Peyer's patch (tissue), 4 donors: ENCODE measurements at regions not wholly inside any gene's neighbourhood (a gene's known extent, or its start where the extent isn't known, plus 50 kb on each side); places are given as distances from the start of the nearest gene placed in this dataset.

Experiments
- POLR2A ChIP-seq, 2 donors: fragments of 450-650 bp; IDR thresholded peaks; one replicate each; pipeline ENCODE4 v1.5.1; 2017; ENCODE audit warnings: antibody characterized with exemption in 2 of 2, mild to moderate bottlenecking in 2 of 2, moderate library complexity in 2 of 2
- TF ChIP-seq, protein P1 (sequence below), 6 experiments: fragments of 450-650 bp in 4 of 6; fragments of 200-600 bp in 2 of 6; sonication (generic) in 1 of 6; IDR thresholded peaks; one replicate each; pipeline ENCODE4 v1.5.1; 2017 to 2019; ENCODE audit warnings: antibody characterized with exemption in 6 of 6, mild to moderate bottlenecking in 3 of 6, moderate library complexity in 1 of 6

DNA sequence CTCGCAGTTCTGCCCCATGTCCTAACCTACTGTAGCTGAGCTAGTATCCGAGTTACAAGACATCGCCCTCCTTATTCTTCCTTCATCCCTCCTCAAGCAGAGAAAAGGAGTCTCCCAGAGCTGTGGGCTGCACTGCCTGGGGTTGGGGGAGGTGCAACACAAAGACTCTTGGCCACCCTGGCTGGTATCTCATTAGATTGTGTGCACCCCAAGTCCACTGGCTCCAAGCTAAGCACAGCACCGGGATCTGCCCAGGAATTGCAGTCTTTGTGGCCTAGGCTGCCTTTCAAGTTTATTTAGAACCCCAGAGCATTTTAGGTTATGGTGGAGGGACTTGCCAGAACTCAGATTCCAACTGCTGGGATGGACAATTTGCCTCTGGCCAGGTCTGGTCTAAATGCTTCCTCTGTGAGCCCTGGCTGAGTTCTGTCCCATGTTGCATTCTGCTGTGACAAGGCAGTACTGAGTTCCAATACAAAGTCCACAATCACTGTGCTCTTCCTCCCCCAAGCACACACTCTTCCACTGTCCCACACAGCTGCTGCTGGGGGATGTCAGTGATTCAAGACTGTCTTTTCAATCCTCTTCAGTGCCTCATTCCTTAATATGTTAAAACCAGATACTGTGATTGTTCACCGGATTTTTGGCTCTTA, 169.6 kb upstream of the CLEC14A start:
- TF ChIP-seq, protein P1, sequence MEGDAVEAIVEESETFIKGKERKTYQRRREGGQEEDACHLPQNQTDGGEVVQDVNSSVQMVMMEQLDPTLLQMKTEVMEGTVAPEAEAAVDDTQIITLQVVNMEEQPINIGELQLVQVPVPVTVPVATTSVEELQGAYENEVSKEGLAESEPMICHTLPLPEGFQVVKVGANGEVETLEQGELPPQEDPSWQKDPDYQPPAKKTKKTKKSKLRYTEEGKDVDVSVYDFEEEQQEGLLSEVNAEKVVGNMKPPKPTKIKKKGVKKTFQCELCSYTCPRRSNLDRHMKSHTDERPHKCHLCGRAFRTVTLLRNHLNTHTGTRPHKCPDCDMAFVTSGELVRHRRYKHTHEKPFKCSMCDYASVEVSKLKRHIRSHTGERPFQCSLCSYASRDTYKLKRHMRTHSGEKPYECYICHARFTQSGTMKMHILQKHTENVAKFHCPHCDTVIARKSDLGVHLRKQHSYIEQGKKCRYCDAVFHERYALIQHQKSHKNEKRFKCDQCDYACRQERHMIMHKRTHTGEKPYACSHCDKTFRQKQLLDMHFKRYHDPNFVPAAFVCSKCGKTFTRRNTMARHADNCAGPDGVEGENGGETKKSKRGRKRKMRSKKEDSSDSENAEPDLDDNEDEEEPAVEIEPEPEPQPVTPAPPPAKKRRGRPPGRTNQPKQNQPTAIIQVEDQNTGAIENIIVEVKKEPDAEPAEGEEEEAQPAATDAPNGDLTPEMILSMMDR (IDR thresholded peaks at IDR 0.05), result no peak
- TF ChIP-seq POLR2A (IDR thresholded peaks at IDR 0.05), result no peak
